ENCODE measurements at regions not wholly inside any gene's neighbourhood (a gene's known extent, or its start where the extent isn't known, plus 50 kb on each side); places are given as distances from the start of the nearest gene placed in this dataset.
A peak's percentile ranks its signal among the peaks of the same experiment; 100 is the strongest.
"Not testable (repeated sequence)": the region's sequence is repeated elsewhere in the genome, so short reads cannot be mapped to it uniquely, and the experiment has no call there.

- no peak for DNase-seq
These were observed 91.8 kb upstream of the CNKSR3 start for GRCh38 chr6:154602296-154602695.

DNA sequence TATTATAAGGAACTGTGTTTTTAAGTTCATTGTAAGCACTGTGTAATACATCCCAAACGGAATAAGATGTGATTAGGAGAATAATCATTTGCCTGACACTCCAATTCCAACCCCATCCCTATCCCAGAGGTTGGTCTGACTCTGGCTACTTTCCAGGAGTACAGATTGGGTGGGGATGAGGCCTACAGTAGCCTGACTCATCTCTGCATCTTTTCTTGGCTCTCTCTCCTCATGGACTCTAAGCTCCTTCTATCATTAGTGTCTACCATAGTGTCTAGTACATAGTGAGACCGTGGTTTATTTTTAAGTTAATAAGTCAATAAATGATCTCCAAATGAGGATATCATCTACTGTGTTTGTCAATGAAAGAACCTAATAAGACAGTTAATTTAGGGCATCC lies 92.2 kb upstream of the CNKSR3 start:
- DNase-seq: no peak

DNA sequence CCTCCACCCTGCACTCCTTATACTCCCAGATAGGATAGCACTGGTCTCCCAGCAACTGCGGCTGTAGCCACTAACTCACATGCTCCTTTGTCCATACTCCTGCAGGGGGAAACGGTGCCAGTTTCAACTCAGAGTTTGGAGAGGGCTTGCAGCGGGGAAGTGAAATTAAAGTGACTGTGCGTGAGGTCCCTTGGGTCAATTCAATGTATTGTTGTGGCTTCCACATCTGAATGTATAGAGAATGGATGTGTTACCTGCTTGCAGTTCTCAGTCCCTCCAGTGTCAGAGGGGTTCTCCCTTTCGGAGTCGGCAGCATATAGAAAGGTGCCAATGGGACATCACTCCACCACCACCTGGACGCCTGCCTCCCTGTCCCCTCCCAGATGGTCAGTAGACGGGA lies 93.6 kb upstream of the CNKSR3 start:
- DNase-seq: no peak

DNA sequence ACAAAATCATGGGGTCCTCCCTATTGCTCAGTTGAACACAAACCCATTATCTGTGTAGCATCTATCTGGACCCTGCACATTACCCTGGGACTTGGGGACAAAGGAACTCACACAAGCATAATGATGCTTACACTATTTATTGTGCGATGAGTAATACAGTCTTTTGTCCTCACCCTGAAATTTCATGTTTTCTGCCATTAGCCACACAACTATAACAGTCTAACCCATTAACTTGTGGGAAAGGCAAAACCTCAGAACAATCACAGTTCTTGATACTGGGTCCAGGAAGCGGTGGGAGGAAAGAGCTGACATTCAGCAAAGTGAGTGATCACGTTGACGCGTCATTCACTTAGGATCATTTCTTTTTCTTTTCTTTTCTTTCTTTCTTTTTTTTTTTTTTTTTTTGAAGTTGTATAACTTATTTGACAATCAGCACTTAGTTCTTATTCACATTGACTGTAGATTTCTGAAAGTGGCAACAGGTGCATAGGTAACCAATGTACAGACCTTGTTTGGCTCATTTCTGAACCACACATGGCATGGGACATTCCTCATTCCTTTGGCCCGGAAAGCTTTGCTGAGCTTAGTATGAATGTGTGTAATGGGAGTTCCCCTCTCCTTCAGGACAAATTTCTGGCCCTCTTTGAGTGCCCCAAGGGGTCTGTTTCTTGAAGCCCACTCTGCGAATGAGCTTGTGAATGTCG lies 94.8 kb upstream of the CNKSR3 start:
- no peak for DNase-seq

DNA sequence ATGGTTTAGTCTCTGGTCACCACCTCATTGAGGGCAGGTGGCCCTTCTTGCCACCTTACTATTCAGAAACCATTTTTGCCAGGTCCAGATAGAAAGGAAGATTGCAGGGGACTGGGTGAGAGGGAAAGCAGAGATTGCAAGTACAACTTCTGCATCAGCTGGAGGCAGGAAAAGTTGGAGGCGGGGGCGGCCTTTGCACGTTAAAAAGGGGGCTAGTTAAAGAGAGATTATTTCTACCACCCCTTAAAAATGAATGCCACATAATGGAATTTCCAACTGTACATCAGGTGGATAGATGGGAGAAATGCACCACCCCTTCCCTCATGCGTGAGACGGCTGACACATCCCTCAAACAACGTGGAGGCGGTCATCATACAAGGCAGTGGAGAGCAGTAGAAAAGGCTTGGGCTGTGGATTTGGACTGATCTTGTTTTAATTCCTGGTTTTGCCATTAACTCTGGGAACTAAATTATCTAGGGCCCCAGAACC lies 95.4 kb upstream of the CNKSR3 start:
- no peak for DNase-seq

- no peak for DNase-seq
These were observed 96.0 kb upstream of the CNKSR3 start for GRCh38 chr6:154606457-154606856.

GRCh38 chr6:154606860-154607259 lies 96.4 kb upstream of the CNKSR3 start:
- DNase-seq: no peak

GRCh38 chr6:154611241-154611640 lies 100.8 kb upstream of the CNKSR3 start:
- DNase-seq: no peak

GRCh38 chr6:154611847-154612246 lies 101.4 kb upstream of the CNKSR3 start:
- no peak for DNase-seq

- no peak for DNase-seq
These were observed 102.7 kb upstream of the CNKSR3 start for GRCh38 chr6:154613137-154613676.

GRCh38 chr6:154614101-154614500 lies 103.6 kb upstream of the CNKSR3 start:
- no peak for DNase-seq

DNA sequence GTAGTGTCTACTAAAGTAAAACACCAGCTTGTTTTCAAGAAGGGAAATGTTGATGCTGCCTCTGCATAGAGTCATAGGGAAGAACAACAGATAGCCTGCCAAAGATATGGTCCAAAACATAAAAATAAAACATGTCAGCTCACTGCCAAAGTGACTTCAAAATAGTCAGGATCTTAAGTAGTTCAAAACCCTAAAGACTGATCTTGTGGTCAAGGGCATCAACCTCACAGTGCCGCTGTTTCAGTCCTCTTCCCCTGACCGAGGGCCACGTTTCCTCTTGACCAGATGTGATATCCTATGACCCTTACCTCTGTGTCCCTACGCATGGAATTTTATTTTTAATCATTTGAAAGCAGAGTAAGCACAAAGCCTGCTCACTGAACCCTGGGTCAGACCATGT lies 104.2 kb upstream of the CNKSR3 start:
- DNase-seq: no peak

- peak in 1 of 2 donors; percentile 44 for DNase-seq
These were observed 105.1 kb upstream of the CNKSR3 start for GRCh38 chr6:154615483-154616025.

DNA sequence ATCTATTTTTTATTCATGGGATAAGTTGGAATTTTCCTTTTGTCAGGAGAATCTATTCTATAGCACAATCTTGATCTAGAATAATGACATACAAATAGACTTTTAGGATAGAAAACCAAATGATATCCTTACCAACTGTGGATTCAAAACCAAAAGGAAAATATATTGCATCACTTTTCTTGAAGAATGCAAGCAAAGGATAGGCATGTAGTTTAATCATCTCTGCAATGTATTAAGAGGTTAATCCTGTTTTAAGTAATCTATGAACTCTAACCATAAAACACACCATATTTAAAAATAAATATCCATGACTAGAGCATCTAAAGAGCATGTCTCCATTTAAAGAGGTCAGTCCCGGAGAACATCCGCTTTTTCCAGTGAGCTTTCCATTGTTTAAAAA lies 106.7 kb upstream of the CNKSR3 start:
- no peak for DNase-seq

- no peak for DNase-seq
These were observed 108.7 kb upstream of the CNKSR3 start for GRCh38 chr6:154619146-154619545.

DNA sequence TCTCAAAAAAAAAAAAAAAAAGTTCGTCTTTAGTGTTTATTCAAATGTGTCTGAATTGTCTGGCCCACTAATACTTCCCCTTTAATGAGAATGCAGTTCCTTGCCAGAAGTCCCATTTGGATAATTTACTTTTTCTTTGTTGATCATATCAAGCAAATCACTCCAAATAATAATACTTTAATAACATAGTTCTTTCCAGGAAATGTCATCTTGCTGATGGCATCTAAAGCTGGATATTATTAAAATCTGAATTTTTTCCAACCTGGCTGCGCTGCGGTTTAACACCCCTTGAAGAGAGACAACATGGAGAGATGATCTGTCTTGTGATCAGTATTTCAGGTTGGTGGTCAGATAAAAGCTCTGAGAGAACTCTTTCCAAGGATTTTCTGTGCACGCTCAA lies 111.2 kb upstream of the CNKSR3 start:
- no peak for DNase-seq

GRCh38 chr6:154622618-154623336 lies 110.4 kb upstream of the SCAF8 start:
- no peak for DNase-seq

DNA sequence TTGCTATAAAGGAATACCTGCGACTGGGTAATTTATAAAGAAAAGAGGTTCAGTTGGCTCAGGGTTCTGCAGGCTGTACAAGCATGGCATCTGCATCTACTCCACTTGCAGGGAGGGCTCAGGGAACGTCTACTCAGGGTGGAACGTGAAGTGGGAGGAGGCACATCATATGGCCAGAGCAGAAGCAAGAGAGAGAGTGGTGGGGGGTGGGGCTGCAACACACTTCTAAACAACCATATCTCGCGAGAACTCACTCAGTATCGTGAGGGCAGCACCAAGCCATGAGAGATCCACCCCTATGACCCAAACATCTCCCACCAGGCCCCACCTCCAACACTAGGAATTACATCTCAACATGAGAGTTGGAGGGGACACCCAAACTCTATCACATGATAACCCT lies 109.8 kb upstream of the SCAF8 start:
- DNase-seq: no peak

DNA sequence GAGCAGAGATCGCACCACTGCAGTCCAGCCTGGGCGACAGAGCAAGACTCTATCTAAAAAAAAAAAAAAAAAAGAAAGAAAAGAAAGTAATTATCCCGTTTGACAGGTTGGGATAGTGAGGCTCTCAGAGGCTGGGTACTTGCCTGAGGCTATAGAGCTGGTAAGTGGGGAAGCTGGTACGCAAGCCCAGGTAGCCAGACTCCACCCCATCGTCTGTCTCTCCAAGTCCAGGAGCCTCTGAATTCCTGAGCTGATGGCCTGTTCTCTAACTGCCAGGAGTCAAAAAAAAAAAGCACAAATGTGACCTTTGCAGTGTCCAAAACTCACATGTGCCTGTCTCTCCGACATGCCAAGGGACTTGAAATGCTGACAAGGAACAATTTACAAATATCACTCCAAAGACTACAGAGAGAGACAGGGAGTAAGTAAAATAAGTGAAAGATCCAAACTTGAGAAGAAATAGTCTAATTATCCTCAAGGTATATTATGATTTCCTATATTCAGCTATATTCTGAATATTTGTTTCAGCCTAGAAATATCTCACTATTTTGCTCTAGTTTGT lies 109.1 kb upstream of the SCAF8 start:
- DNase-seq: no peak

GRCh38 chr6:154624727-154625126 lies 108.5 kb upstream of the SCAF8 start:
- not testable (repeated sequence) for DNase-seq

GRCh38 chr6:154625721-154626120 lies 107.5 kb upstream of the SCAF8 start:
- no peak for DNase-seq

DNA sequence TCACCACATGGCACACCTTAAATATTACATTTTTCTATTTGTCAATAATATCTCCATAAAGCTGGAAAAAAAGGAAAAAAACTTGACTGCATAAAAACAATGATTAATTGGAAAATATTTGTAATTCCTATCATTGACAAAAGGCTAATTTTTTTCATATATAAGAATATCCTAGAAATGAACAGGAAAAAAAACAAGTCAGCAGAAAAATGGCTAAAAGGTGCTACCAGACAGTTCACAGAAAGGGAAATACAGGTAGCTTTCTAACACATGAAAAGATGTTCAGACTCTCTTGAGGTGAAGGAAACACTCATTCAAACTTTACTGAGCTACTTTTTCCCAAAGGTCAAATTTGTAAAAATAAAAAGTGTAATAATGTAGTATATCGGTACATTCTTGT lies 104.1 kb upstream of the SCAF8 start:
- DNase-seq: no peak

DNA sequence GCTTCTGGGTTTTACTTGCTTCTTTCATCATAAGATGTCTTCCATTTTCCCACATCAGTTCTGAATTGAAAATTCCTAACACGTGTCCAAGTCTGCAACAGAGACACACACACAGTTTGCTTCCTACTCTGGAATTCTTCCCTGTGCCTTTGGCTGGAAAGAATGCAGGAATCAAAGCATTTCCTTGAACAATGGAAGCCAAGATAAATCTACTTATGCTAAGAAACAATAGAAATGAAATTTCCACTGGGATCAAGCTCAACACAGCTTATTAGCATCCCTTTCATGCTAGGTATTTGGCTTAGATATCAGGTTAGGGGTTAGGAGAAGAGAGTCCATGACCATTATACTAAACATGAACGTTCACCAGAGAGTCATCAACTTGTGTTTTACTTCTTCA lies 101.1 kb upstream of the SCAF8 start:
- DNase-seq: no peak

DNA sequence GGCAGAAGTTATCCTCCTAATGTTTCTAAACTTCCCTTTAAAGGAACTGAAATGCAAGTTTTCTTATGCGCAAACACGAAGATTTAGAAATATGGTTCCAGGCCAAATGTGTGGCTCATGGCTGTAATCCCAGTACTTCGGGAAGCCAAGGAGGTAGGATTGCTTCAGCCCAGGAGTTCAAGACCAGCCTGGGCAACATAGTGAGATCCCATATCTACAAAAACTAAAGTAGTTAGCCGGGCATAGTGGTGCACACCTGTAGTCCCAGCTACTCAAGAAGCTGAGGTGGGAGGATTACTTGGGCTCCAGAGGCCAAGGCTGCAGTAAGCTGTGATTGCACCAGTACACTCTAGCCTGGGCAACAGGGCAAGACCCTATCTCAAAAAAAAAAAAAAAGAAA lies 95.8 kb upstream of the SCAF8 start:
- no peak for DNase-seq

Measured in bone marrow (tissue), 2 donors.